ACHN (cell line): ENCODE measurements at regions not wholly inside any gene's neighbourhood (a gene's known extent, or its start where the extent isn't known, plus 50 kb on each side); places are given as distances from the start of the nearest gene placed in this dataset.

Source experiments
- DNase-seq: peaks from one replicate; pipeline ENCODE4 v3.0.0-alpha.2; 2015
- in situ Hi-C: cut with HindIII; loops from 2 replicates; pipeline ENCODE4 v1.10.0; 2017; ENCODE audit warnings: low sequenced_read_pairs, low pct_ligation_motif_present, low pct_unique_long_range_greater_than_20kb

DNA sequence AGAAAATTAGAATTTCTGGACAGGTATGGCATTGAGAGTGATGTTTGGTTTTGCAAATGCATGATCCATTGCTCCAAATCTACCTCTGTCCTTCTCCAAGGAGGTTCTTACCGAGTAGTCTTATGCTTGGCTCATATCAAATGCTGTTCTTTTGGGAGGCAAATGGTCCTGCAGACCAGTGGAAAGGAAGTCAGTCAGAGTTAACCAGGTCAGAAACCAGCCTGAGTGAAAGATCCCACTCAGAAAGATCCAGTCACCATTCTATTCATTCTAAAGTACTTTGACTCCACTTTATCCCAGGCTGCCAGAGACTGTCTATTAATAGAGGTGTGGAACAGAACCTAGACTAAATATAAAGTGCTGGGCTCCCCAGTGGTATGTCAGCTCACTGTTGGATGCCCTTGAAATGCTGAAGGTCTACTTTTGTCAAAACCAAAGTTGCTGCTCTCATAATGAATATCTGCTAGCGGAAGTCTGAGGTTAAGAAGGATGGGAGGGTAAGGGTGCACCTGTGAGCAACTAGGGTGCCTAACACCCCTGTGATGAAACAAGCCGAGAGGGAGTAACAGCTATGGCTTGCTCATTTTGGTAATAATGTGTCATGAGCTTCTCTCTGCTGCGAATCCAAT is 302.2 kb downstream of the ZNF608 start:
- in situ Hi-C loops, result no loop called here

GRCh38 chr5:124440471-124440870 is 306.0 kb downstream of the ZNF608 start:
- in situ Hi-C loops, result no loop called here
- no peak for DNase-seq

More for the DNA sequence above, 302.2 kb downstream of the ZNF608 start:
- no peak for DNase-seq

- DNase-seq, result no peak
- in situ Hi-C loops, result no loop called here
Observed at GRCh38 chr5:124439609-124440008, 306.8 kb downstream of the ZNF608 start.

DNA sequence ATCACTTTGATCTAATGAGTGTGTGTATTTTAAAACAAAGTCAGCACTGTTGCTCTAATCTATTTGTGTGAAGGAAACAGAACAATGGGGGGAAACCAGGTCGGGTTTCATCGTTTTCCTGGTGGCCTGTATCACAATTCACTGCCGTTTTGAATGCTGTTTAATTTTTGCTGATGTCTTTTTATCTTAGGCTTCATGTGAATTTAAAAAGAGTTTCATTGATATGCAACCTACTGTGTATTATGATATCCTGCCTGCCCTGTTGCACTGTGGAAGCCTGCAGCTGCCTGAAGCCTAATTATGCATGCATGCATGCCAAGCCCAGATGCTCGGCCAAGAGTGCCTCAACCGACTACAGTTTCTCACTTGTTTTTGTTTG is 307.5 kb downstream of the ZNF608 start:
- no peak for DNase-seq

GRCh38 chr5:124438026-124438902 is 308.2 kb downstream of the ZNF608 start:
- no peak for DNase-seq
- in situ Hi-C loops, result no loop called here

More for the DNA sequence above, 307.5 kb downstream of the ZNF608 start:
- in situ Hi-C loops, result no loop called here

DNA sequence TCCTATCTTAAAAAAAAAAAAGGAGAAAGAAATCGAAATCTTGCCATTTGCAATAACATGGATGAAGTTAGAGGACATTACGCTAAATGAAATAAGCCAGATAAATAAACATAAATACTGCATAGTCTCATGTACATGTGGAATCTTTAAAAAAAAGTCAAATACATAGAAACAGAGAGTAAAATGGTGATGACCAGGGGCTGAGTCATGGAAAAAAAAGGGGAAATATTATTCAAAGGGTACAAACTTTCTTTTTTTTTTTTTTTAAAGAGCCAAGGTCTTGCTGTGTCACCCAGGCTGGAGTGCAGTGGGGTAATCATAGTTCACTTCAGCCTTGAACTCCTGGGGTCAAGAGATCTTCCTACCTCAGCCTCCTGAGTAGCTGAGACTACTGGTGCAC is 310.1 kb downstream of the ZNF608 start:
- DNase-seq, result no peak
- in situ Hi-C loops, result no loop called here

DNA sequence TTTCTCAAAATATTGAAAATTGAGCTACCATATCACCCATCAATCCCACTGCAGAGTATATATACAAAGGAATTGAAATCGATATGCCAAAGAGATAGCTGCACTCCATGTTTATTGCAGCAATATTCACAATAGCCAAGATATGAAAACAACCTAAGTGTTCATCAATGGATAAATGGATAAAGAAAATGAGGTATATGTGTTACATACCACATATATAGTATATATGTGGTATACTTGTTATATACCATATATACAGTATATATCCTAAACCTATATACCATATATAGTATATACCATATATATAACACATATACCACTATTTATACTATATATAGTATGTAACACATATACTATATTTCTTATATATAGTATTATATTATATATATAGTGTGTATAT is 313.3 kb downstream of the ZNF608 start:
- no peak for DNase-seq
- in situ Hi-C loops, result no loop called here

DNA sequence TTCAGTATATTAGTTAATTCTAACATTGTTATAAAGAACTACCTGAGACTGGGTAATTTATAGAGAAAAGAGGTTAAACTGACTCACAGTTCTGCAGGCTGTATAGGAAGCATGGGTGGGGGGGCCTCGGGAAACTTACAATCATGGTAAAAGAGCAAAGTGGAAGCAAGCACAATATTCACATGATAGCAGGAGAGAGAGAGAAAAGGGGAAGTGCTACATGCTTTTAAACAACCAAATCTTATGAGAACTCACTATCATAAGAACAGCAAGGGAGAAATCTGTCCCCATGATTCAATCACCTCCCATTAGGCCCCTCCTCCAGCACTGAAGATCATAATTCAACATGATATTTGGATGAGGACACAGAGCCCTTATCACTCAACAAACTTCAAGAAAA is 324.9 kb downstream of the ZNF608 start:
- in situ Hi-C loops, result no loop called here

GRCh38 chr5:124420952-124421351 is 325.5 kb downstream of the ZNF608 start:
- DNase-seq, result no peak
- in situ Hi-C loops, result no loop called here

More for the DNA sequence above, 324.9 kb downstream of the ZNF608 start:
- DNase-seq, result no peak

GRCh38 chr5:124419531-124419930 is 326.9 kb downstream of the ZNF608 start:
- in situ Hi-C loops, result no loop called here
- DNase-seq, result no peak

DNA sequence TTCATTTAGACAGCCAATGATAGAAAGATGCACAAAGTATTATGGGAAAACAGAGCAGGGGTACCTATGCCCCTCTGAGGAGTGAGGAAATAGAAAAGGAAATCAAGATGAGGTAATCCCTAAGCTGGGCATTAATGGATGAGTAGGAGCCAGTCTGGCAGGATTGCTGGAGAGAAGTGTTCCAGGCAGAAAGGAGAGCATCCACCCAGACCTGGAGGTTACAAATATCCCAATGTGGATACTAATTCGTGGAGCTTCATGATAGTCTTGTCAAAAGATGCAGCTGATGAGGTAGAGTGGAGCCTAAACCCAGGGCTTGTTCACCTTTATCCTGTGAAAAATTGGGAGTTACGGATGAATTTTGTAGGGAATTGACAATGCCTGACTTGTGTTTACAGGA is 328.0 kb downstream of the ZNF608 start:
- DNase-seq, result no peak
- in situ Hi-C loops, result no loop called here

GRCh38 chr5:124417196-124417595 is 329.2 kb downstream of the ZNF608 start:
- DNase-seq, result no peak
- in situ Hi-C loops, result no loop called here

- no peak for DNase-seq
- in situ Hi-C loops, result no loop called here
Observed at GRCh38 chr5:124416627-124417026, 329.8 kb downstream of the ZNF608 start.

DNA sequence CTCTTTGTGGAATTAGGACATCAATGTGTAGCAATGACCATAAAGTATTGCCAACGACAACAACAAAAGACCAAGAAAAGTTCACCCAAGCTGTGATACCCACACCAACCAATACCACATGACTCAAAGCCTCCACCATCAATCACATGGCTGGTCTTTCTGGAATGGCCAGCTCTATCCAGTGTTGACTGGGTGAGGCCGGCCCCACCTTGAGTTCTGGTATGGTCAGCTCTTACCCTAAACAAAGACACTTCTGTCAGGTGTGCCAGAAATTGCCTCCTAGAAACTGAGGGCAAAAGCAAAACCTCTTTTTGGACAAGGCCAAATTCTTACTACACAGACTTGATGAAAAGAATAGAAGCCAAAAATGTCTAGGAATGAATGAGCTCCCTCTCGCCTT is 331.5 kb downstream of the ZNF608 start:
- in situ Hi-C loops, result no loop called here
- no peak for DNase-seq

GRCh38 chr5:124410539-124411488 is 335.6 kb downstream of the ZNF608 start:
- in situ Hi-C loops, result no loop called here
- DNase-seq, result no peak

DNA sequence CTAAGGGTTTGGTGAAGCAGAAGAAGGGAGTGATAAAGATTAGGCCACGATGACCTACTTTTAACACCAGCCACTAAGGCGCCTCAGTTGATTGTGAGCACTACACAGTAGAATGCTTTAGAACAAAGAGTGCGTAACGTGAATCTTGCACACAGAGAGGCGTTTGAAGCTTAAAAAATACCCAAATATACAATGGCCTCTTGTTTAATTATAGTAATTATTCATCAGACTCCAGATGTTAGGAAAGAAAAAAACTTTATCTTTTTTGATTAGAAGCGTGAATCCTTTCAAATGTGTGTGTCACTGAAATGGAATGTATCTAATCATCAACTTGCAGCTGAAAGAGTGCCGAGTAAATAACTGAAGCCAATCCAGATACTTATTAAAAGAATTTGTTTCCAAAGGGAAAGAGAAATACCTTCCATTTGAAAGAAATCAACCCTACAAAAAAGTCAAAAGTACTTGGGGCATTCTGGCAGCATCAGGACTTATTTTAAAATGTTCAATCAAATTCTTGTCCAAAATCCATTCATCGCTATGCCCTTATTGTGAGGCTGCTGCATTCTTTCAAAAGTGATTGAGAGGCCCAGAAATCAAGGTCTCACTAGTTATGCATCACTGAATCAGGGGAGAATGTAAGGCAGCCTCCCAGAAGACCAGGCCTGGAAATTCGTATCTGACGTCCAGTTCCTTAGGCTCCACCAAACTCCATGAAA is 337.5 kb downstream of the ZNF608 start:
- peak; percentile 34 for DNase-seq
- in situ Hi-C loops, result no loop called here

DNA sequence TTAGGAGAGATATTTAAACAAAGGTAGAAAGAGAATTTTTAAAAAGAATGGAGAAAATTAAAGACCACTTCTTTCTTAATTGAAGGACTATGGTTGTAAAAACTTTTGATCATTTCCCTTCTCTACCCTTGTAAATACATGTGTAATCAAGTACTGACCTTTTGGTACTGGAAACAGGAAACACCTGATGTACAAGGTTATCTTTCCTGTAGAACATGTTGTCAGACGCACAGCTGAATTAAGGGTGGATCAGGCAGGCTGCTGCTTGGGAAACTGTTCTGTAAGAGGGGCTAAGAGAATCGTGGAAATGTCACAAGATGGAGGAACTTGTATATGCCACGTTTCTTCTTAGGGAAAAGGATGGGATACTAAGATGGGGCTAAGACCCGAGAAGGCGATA is 341.6 kb downstream of the ZNF608 start:
- no peak for DNase-seq
- in situ Hi-C loops, result no loop called here

- in situ Hi-C loops, result no loop called here
Observed at GRCh38 chr5:124403281-124403680, 343.2 kb downstream of the ZNF608 start.

More at GRCh38 chr5:124403281-124403680, 343.2 kb downstream of the ZNF608 start:
- DNase-seq, result no peak
